ENCODE measurements at regions not wholly inside any gene's neighbourhood (a gene's known extent, or its start where the extent isn't known, plus 50 kb on each side); places are given as distances from the start of the nearest gene placed in this dataset.

DNA sequence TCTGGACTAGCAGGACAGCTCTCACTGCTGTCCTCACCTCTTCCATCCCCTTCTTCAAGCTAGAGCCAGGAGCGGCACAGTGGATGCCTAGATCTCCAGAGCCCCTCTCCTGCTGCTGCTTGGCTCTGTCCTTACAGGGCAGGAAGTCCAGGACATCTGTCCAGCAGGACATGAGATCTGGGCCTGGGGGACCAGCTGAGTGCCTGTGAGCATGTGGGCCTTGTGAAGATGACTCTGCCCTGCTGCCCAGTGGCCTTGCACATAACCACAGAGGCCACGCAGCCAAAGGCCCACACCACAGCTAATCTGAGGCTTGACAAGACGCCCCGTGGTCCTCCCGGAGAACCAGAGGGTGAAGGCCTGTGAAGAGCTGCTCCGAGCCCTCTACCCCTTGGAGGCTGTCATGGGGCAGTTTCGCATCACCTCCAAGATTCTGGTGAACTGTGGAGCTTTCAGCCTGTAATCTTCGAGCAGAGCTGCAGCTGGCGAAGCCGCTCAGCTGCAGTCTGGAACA lies 516.7 kb upstream of the HS6ST1 start:
- TF ChIP-seq, protein P1, sequence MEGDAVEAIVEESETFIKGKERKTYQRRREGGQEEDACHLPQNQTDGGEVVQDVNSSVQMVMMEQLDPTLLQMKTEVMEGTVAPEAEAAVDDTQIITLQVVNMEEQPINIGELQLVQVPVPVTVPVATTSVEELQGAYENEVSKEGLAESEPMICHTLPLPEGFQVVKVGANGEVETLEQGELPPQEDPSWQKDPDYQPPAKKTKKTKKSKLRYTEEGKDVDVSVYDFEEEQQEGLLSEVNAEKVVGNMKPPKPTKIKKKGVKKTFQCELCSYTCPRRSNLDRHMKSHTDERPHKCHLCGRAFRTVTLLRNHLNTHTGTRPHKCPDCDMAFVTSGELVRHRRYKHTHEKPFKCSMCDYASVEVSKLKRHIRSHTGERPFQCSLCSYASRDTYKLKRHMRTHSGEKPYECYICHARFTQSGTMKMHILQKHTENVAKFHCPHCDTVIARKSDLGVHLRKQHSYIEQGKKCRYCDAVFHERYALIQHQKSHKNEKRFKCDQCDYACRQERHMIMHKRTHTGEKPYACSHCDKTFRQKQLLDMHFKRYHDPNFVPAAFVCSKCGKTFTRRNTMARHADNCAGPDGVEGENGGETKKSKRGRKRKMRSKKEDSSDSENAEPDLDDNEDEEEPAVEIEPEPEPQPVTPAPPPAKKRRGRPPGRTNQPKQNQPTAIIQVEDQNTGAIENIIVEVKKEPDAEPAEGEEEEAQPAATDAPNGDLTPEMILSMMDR (IDR thresholded peaks at IDR 0.05; ENCODE audit: low read depth, low read length, poor library complexity, severe bottlenecking): no peak
- TF ChIP-seq EZH2phosphoT487 (IDR thresholded peaks at IDR 0.05; ENCODE audit: borderline replicate concordance, low read length): no peak

All from DOHH2 (cell line).